Activated CD4-positive, alpha-beta T cell treated with anti-CD3 and anti-CD28 coated beads, Interleukin-2, amount 50 U/mL, for 16 hours (primary cell): ENCODE measurements at regions not wholly inside any gene's neighbourhood (a gene's known extent, or its start where the extent isn't known, plus 50 kb on each side); places are given as distances from the start of the nearest gene placed in this dataset.
"Not testable (repeated sequence)": the region's sequence is repeated elsewhere in the genome, so short reads cannot be mapped to it uniquely, and the experiment has no call there.

Experiments used
- DNase-seq: peaks from one replicate; pipeline ENCODE4 v3.0.0-alpha.2; 2020

GRCh38 chr4:104549736-104550135 is 55.0 kb upstream of the CXXC4 start:
- DNase-seq, result no peak

- no peak for DNase-seq
These were observed 64.8 kb upstream of the CXXC4 start for GRCh38 chr4:104559502-104559901.

- no peak for DNase-seq
These were observed 76.6 kb upstream of the CXXC4 start for GRCh38 chr4:104571341-104571740.

- no peak for DNase-seq
These were observed 79.7 kb upstream of the CXXC4 start for GRCh38 chr4:104574371-104574770.

GRCh38 chr4:104575278-104575677 is 80.6 kb upstream of the CXXC4 start:
- no peak for DNase-seq

GRCh38 chr4:104577405-104577804 is 82.7 kb upstream of the CXXC4 start:
- DNase-seq, result no peak

- not testable (repeated sequence) for DNase-seq
These were observed 86.8 kb upstream of the CXXC4 start for GRCh38 chr4:104581476-104581875.

GRCh38 chr4:104582056-104582455 is 87.4 kb upstream of the CXXC4 start:
- DNase-seq, result not testable (repeated sequence)

GRCh38 chr4:104589264-104589868 is 94.7 kb upstream of the CXXC4 start:
- no peak for DNase-seq

- no peak for DNase-seq
These were observed 96.8 kb upstream of the CXXC4 start for GRCh38 chr4:104591510-104591911.

- no peak for DNase-seq
These were observed 97.5 kb upstream of the CXXC4 start for GRCh38 chr4:104592183-104592582.

- no peak for DNase-seq
These were observed 98.3 kb upstream of the CXXC4 start for GRCh38 chr4:104593019-104593418.

GRCh38 chr4:104596189-104596588 is 101.5 kb upstream of the CXXC4 start:
- no peak for DNase-seq

- DNase-seq, result no peak
These were observed 120.8 kb upstream of the CXXC4 start for GRCh38 chr4:104615496-104615895.

GRCh38 chr4:104615926-104616325 is 121.2 kb upstream of the CXXC4 start:
- no peak for DNase-seq

- DNase-seq, result no peak
These were observed 121.7 kb upstream of the CXXC4 start for GRCh38 chr4:104616401-104616820.

GRCh38 chr4:104625706-104626105 is 131.0 kb upstream of the CXXC4 start:
- DNase-seq, result no peak

GRCh38 chr4:104629601-104630000 is 134.9 kb upstream of the CXXC4 start:
- no peak for DNase-seq

- no peak for DNase-seq
These were observed 135.6 kb upstream of the CXXC4 start for GRCh38 chr4:104630272-104630671.

GRCh38 chr4:104631000-104631399 is 136.3 kb upstream of the CXXC4 start:
- no peak for DNase-seq

- no peak for DNase-seq
These were observed 146.7 kb upstream of the CXXC4 start for GRCh38 chr4:104641418-104641817.

- no peak for DNase-seq
These were observed 147.8 kb upstream of the CXXC4 start for GRCh38 chr4:104642521-104642920.

GRCh38 chr4:104643805-104644204 is 149.1 kb upstream of the CXXC4 start:
- DNase-seq, result no peak

GRCh38 chr4:104649631-104650030 is 154.9 kb upstream of the CXXC4 start:
- no peak for DNase-seq

GRCh38 chr4:104662269-104662668 is 167.6 kb upstream of the CXXC4 start:
- DNase-seq, result not testable (repeated sequence)

GRCh38 chr4:104677116-104677515 is 182.4 kb upstream of the CXXC4 start:
- DNase-seq, result no peak
